H1 (cell line): ENCODE measurements at regions not wholly inside any gene's neighbourhood (a gene's known extent, or its start where the extent isn't known, plus 50 kb on each side); places are given as distances from the start of the nearest gene placed in this dataset.

Experiments
- CTCF ChIA-PET: fragments of 300-600 bp; sonication (Branson Sonifier 250); formaldehyde crosslinking; loops from one replicate; lab custom pipeline; 2021; ENCODE audit not compliant: partially characterized antibody; lab: Charles Lee
- POLR2A ChIA-PET: fragments of 300-600 bp; sonication (Branson Sonifier 250); formaldehyde crosslinking; loops from one replicate; lab custom pipeline; 2021; ENCODE audit warnings: inconsistent platforms; ENCODE audit not compliant: partially characterized antibody; lab: Charles Lee
- DNase-seq, 2 experiments: peaks; one replicate each; pipeline versions ENCODE4 v3.0.0 to v3.0.0-alpha.2; 2010 to 2022; ENCODE audit warnings: low spot score in 2 of 2, low read depth in 1 of 2, mixed read lengths in 1 of 2
- FAIRE-seq: peaks from 2 replicates; lab custom pipeline; 2011; peaks lifted over from hg19 to GRCh38; lab: Jason Lieb, UNC
- H2AFZ ChIP-seq: 2 replicates; pipeline ENCODE4 v1.8.1; 2012; ENCODE audit warnings: low read length, inconsistent platforms
- H2AK5ac ChIP-seq: 2 replicates; pipeline ENCODE4 v1.6.1; 2013; ENCODE audit warnings: low read depth, low read length
- H2BK120ac ChIP-seq: replicated peaks from 2 replicates; pipeline ENCODE3; 2013; ENCODE audit warnings: low read depth, low read length, inconsistent platforms
- H2BK12ac ChIP-seq: 2 replicates; pipeline ENCODE4 v1.6.1; 2013; ENCODE audit warnings: low read depth, low read length
- H2BK15ac ChIP-seq: 2 replicates; pipeline ENCODE4 v1.6.1; 2013; ENCODE audit warnings: low read length
- H2BK20ac ChIP-seq: 2 replicates; pipeline ENCODE4 v1.6.1; 2013; ENCODE audit warnings: low read length
- H2BK5ac ChIP-seq: 2 replicates; pipeline ENCODE4 v1.6.1; 2013; ENCODE audit warnings: low read depth, low read length
- H3K14ac ChIP-seq: 2 replicates; pipeline ENCODE4 v1.6.1; 2013; ENCODE audit warnings: inconsistent platforms; ENCODE audit not compliant: insufficient read length
- H3K18ac ChIP-seq: 2 replicates; pipeline ENCODE4 v1.6.1; 2013; ENCODE audit warnings: low read length; ENCODE audit errors: extremely low read depth
- H3K23ac ChIP-seq: 2 replicates; pipeline ENCODE4 v1.6.1; 2013; ENCODE audit warnings: inconsistent platforms; ENCODE audit not compliant: insufficient read length
- H3K23me2 ChIP-seq: 2 replicates; pipeline ENCODE4 v1.6.1; 2013; ENCODE audit warnings: low read depth, low read length
- H3K27ac ChIP-seq: 2 replicates; pipeline ENCODE4 v1.6.1; 2011; ENCODE audit warnings: low read depth, low read length, inconsistent platforms
- H3K27me3 ChIP-seq, 4 experiments: replicated peaks in 1 of 4; 1 replicate in 1 of 4; 2 replicates in 3 of 4; pipeline versions ENCODE4 v1.6.1 to v1.8.1; 2011 to 2013; ENCODE audit warnings: low read length in 3 of 4, mild to moderate bottlenecking in 3 of 4, inconsistent platforms in 2 of 4, mixed read lengths in 2 of 4, moderate library complexity in 1 of 4; ENCODE audit not compliant: control insufficient read depth in 3 of 4, insufficient read depth in 3 of 4; ENCODE audit errors: extremely low read depth in 1 of 4
- H3K36me3 ChIP-seq, 4 experiments: 2 replicates each; pipeline versions ENCODE4 v1.6.1 to v1.8.1; 2011 to 2013; ENCODE audit warnings: mild to moderate bottlenecking in 4 of 4, low read length in 3 of 4, moderate library complexity in 2 of 4, control low read depth in 1 of 4, inconsistent platforms in 1 of 4; ENCODE audit not compliant: insufficient read depth in 4 of 4, control insufficient read depth in 2 of 4
- H3K4ac ChIP-seq: replicated peaks from 2 replicates; pipeline ENCODE3; 2013; ENCODE audit warnings: low read length, low read depth, mixed read lengths, inconsistent platforms; ENCODE audit not compliant: insufficient read length
- H3K4me1 ChIP-seq, 4 experiments: replicated peaks in 1 of 4; 1 replicate in 1 of 4; 2 replicates in 3 of 4; pipeline versions ENCODE4 v1.6.1 to v1.8.1; 2011 to 2013; ENCODE audit warnings: low read length in 3 of 4, inconsistent platforms in 2 of 4, mixed read lengths in 1 of 4; ENCODE audit not compliant: insufficient read depth in 4 of 4, control insufficient read depth in 3 of 4
- H3K4me2 ChIP-seq, 2 experiments: 2 replicates each; pipeline versions ENCODE4 v1.6.1 to v1.8.1; 2011 to 2013; ENCODE audit warnings: low read depth in 2 of 2, low read length in 2 of 2, control low read depth in 1 of 2, inconsistent platforms in 1 of 2, mild to moderate bottlenecking in 1 of 2; ENCODE audit not compliant: insufficient read depth in 1 of 2
- H3K4me3 ChIP-seq, 4 experiments: fragments of 200-600, 300-600 bp in 1 of 4; sonication (generic), shearing (Covaris generic), sonication (Bioruptor Twin) in 1 of 4; 2 replicates each; pipeline versions ENCODE4 v1.5.1 to v1.8.1; 2011 to 2016; ENCODE audit warnings: low read length in 4 of 4, low read depth in 3 of 4, control low read depth in 2 of 4, inconsistent platforms in 2 of 4, mild to moderate bottlenecking in 2 of 4, mixed read lengths in 1 of 4, moderate library complexity in 1 of 4; ENCODE audit not compliant: insufficient read depth in 2 of 4; ENCODE audit errors: extremely low read depth in 1 of 4
- H3K56ac ChIP-seq: replicated peaks from 2 replicates; pipeline ENCODE3; 2013; ENCODE audit warnings: low read depth, mild to moderate bottlenecking, mixed read lengths, low read length, inconsistent platforms; ENCODE audit not compliant: insufficient read length
- H3K79me1 ChIP-seq: 2 replicates; pipeline ENCODE4 v1.6.1; 2013; ENCODE audit warnings: low read depth, low read length, control low read depth
- H3K79me2 ChIP-seq, 2 experiments: 2 replicates each; pipeline versions ENCODE4 v1.6.1 to v1.8.1; 2012 to 2013; ENCODE audit warnings: low read length in 2 of 2, mild to moderate bottlenecking in 2 of 2, inconsistent platforms in 1 of 2; ENCODE audit not compliant: insufficient read depth in 2 of 2, control insufficient read depth in 1 of 2
- H3K9ac ChIP-seq, 4 experiments: replicated peaks in 1 of 4; 1 replicate in 1 of 4; 2 replicates in 3 of 4; pipeline versions ENCODE4 v1.6.1 to v1.8.1; 2011 to 2013; ENCODE audit warnings: low read depth in 3 of 4, low read length in 3 of 4, control low read depth in 2 of 4, mild to moderate bottlenecking in 2 of 4, moderate library complexity in 2 of 4, inconsistent platforms in 1 of 4; ENCODE audit errors: extremely low read depth in 1 of 4
- H3K9me3 ChIP-seq, 2 experiments: 2 replicates each; pipeline versions ENCODE4 v1.6.1 to v1.8.1; 2012 to 2013; ENCODE audit warnings: mild to moderate bottlenecking in 2 of 2, moderate library complexity in 2 of 2, control low read depth in 1 of 2, inconsistent platforms in 1 of 2, low read depth in 1 of 2, low read length in 1 of 2, mixed read lengths in 1 of 2; ENCODE audit not compliant: insufficient read depth in 2 of 2
- H4K20me1 ChIP-seq, 2 experiments: replicated peaks in 1 of 2; 2 replicates each; pipeline versions ENCODE3 to v1.8.1; 2011 to 2013; ENCODE audit warnings: inconsistent platforms in 2 of 2, low read length in 2 of 2, mild to moderate bottlenecking in 1 of 2; ENCODE audit not compliant: insufficient read depth in 2 of 2, control insufficient read depth in 1 of 2
- H4K5ac ChIP-seq: 2 replicates; pipeline ENCODE4 v1.6.1; 2013; ENCODE audit warnings: low read length, low read depth, mixed read lengths, inconsistent platforms; ENCODE audit not compliant: insufficient read length
- H4K8ac ChIP-seq: 2 replicates; pipeline ENCODE4 v1.8.0; 2013; ENCODE audit warnings: mild to moderate bottlenecking, moderate library complexity, low read length, inconsistent platforms; ENCODE audit not compliant: insufficient read depth; ENCODE audit errors: extremely low read depth
- H4K91ac ChIP-seq: replicated peaks from 2 replicates; pipeline ENCODE3; 2013; ENCODE audit warnings: low read length, mixed read lengths, inconsistent platforms; ENCODE audit not compliant: insufficient read length
- BACH1 ChIP-seq: IDR thresholded peaks from 2 replicates; pipeline ENCODE4 v1.6.1; 2012; ENCODE audit warnings: low read length, improper control_type of control experiment
- EP300 ChIP-seq, 2 experiments: IDR thresholded peaks; 1 replicate in 1 of 2; 2 replicates in 1 of 2; pipeline ENCODE4 v1.6.1; 2011 to 2012; ENCODE audit warnings: low read depth in 2 of 2, low read length in 2 of 2, mild to moderate bottlenecking in 2 of 2, borderline replicate concordance in 1 of 2, inconsistent platforms in 1 of 2, moderate library complexity in 1 of 2
- GTF2F1 ChIP-seq: IDR thresholded peaks from 2 replicates; pipeline ENCODE4 v1.6.1; 2012; ENCODE audit warnings: low read depth, low read length, improper control_type of control experiment, borderline replicate concordance
- MAFK ChIP-seq: IDR thresholded peaks from 2 replicates; pipeline ENCODE4 v1.6.1; 2012; ENCODE audit warnings: low read depth, mild to moderate bottlenecking, improper control_type of control experiment, low read length
- POLR2A ChIP-seq, 2 experiments: IDR thresholded peaks; 1 replicate in 1 of 2; 2 replicates in 1 of 2; pipeline ENCODE4 v1.6.1; 2011; ENCODE audit warnings: low read depth in 2 of 2, low read length in 2 of 2, mild to moderate bottlenecking in 2 of 2; ENCODE audit errors: control extremely low read depth in 1 of 2
- RNF2 ChIP-seq: fragments of 200-900, 300-1000 bp; sonication (generic); IDR thresholded peaks from 2 replicates; pipeline ENCODE4 v1.7.1; 2016; ENCODE audit warnings: borderline replicate concordance, low read depth, mild to moderate bottlenecking, antibody characterized with exemption, low read length; ENCODE audit not compliant: poor library complexity, severe bottlenecking; ENCODE audit errors: missing control alignments
- SP1 ChIP-seq: IDR thresholded peaks from 2 replicates; pipeline ENCODE4 v1.6.1; 2011; ENCODE audit warnings: low read depth, low read length
- TAF1 ChIP-seq: IDR thresholded peaks from 2 replicates; pipeline ENCODE4 v1.6.1; 2011; ENCODE audit warnings: mild to moderate bottlenecking, low read depth, low read length
- WGBS, 2 experiments: shearing (Covaris generic) in 1 of 2; methylation state at CpG; one replicate each; pipeline versions ENCODE4 v1.1.6 to v1.1.7; 2013 to 2015; ENCODE audit warnings: low lambda C conversion rate in 2 of 2, mixed read lengths in 2 of 2, inconsistent platforms in 1 of 2, low coverage in 1 of 2, missing lambda C conversion rate in 1 of 2; ENCODE audit not compliant: insufficient replicate concordance in 2 of 2, insufficient coverage in 1 of 2, insufficient read length in 1 of 2; ENCODE audit errors: extremely low coverage in 1 of 2, missing lambda C conversion rate in 1 of 2; 5-methylcytosine and 5-hydroxymethylcytosine counted together
- TF ChIP-seq, protein P1 (sequence below): IDR thresholded peaks from 2 replicates; pipeline ENCODE4 v1.6.1; 2011; ENCODE audit warnings: low read depth, mild to moderate bottlenecking, low read length; ENCODE audit not compliant: insufficient read depth

DNA sequence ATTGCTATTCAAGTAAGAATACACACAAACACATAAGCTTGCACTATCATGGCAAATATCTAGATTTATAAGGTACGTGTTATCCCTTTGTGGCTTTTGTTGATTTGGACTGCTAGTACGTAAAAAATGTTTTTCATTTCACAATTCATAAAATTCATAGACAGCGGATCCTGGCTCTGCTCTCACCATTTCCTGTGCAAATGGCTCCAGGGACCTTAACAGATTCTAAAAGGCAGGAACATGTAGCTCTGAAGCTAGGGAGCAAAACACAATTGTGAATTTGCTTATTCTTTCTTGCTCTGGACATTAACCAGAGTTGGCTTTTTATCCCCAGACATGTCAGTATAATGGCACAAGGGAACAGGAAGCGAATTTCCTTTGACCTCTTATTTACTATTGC lies 1019.9 kb upstream of the WWC1 start:
- FAIRE-seq = no peak
- no peak overlapping the region for H3K4me3 ChIP-seq
- H4K91ac ChIP-seq = no peak overlapping the region
- no peaks in the 10 kb centered on the region for H3K79me1 ChIP-seq
- H2AK5ac ChIP-seq = no peak overlapping the region
- H3K4me2 ChIP-seq = no peak overlapping the region
- no peak overlapping the region for H3K18ac ChIP-seq
- TF ChIP-seq EP300 (IDR thresholded peaks at IDR 0.05; ENCODE audit: borderline replicate concordance in 1 of 2, low read depth in 2 of 2, low read length in 2 of 2) = no peak
- no peak for TF ChIP-seq GTF2F1
- no peak for TF ChIP-seq TAF1
- TF ChIP-seq RNF2 = no peak
- TF ChIP-seq, protein P1, sequence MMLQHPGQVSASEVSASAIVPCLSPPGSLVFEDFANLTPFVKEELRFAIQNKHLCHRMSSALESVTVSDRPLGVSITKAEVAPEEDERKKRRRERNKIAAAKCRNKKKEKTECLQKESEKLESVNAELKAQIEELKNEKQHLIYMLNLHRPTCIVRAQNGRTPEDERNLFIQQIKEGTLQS = no peak
- TF ChIP-seq BACH1 = no peak
- TF ChIP-seq MAFK = no peak
- TF ChIP-seq SP1 = no peak
- TF ChIP-seq POLR2A (IDR thresholded peaks at IDR 0.05; ENCODE audit: control extremely low read depth in 1 of 2, low read depth in 2 of 2, low read length in 2 of 2) = no peak
- peaks cover 0 to 1% (median 0%) of the 10 kb centered on the region in 4 experiments; a peak in 1 of 7 replicates for H3K27me3 ChIP-seq
- no peak overlapping the region for H2BK15ac ChIP-seq
- no peak overlapping the region for H3K4ac ChIP-seq
- no peak overlapping the region for H4K8ac ChIP-seq
- no peak overlapping the region for H2BK12ac ChIP-seq
- H3K14ac ChIP-seq = no peak overlapping the region
- no peak overlapping the region for H2BK5ac ChIP-seq
- no peaks in the 10 kb centered on the region for H3K79me2 ChIP-seq
- no peak overlapping the region for H2BK120ac ChIP-seq
- no peak overlapping the region for H3K56ac ChIP-seq
- CTCF ChIA-PET = interaction anchor here (1.2 to 1.8 kb wide), 4 partner anchors 9 to 776 kb away, joined by 3 to 7 read pairs (median 4); no protein-coding TSS in a partner anchor
- H3K23me2 ChIP-seq = no peaks in the 10 kb centered on the region
- WGBS, 2 experiments = 93% methylated on average over 4 of the region's 4 CpGs; no CpG with 5 or more reads in 1 of the 2 experiments
- peaks cover 0 to 4% (median 0%) of the 10 kb centered on the region in 4 experiments; a peak in 1 of 7 replicates for H3K4me1 ChIP-seq
- no peak overlapping the region for H3K27ac ChIP-seq
- no peak for DNase-seq
- H3K36me3 ChIP-seq = no peaks in the 10 kb centered on the region
- POLR2A ChIA-PET = interaction anchor here (1.3 to 1.5 kb wide), 2 partner anchors 9 to 14 kb away, joined by 3 to 5 read pairs; no protein-coding TSS in a partner anchor
- no peak overlapping the region for H4K5ac ChIP-seq
- H4K20me1 ChIP-seq = no peaks in the 10 kb centered on the region
- no peak overlapping the region for H3K9ac ChIP-seq
- no peaks in the 10 kb centered on the region for H3K9me3 ChIP-seq
- no peak overlapping the region for H3K23ac ChIP-seq
- no peak overlapping the region for H2AFZ ChIP-seq
- no peak overlapping the region for H2BK20ac ChIP-seq
